GM12874 (cell line): ENCODE measurements at regions not wholly inside any gene's neighbourhood (a gene's known extent, or its start where the extent isn't known, plus 50 kb on each side); places are given as distances from the start of the nearest gene placed in this dataset.

ENCODE experiments used
- TF ChIP-seq, protein P1 (sequence below): IDR thresholded peaks from 2 replicates; pipeline ENCODE4 v1.5.1; 2011; ENCODE audit warnings: low read depth, mild to moderate bottlenecking, control low read depth, low read length, moderate library complexity; ENCODE audit not compliant: insufficient read depth

- TF ChIP-seq, protein P1, sequence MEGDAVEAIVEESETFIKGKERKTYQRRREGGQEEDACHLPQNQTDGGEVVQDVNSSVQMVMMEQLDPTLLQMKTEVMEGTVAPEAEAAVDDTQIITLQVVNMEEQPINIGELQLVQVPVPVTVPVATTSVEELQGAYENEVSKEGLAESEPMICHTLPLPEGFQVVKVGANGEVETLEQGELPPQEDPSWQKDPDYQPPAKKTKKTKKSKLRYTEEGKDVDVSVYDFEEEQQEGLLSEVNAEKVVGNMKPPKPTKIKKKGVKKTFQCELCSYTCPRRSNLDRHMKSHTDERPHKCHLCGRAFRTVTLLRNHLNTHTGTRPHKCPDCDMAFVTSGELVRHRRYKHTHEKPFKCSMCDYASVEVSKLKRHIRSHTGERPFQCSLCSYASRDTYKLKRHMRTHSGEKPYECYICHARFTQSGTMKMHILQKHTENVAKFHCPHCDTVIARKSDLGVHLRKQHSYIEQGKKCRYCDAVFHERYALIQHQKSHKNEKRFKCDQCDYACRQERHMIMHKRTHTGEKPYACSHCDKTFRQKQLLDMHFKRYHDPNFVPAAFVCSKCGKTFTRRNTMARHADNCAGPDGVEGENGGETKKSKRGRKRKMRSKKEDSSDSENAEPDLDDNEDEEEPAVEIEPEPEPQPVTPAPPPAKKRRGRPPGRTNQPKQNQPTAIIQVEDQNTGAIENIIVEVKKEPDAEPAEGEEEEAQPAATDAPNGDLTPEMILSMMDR: no peak
Observed at GRCh38 chr4:57614257-57614932, 504.2 kb upstream of the IGFBP7 start.

DNA sequence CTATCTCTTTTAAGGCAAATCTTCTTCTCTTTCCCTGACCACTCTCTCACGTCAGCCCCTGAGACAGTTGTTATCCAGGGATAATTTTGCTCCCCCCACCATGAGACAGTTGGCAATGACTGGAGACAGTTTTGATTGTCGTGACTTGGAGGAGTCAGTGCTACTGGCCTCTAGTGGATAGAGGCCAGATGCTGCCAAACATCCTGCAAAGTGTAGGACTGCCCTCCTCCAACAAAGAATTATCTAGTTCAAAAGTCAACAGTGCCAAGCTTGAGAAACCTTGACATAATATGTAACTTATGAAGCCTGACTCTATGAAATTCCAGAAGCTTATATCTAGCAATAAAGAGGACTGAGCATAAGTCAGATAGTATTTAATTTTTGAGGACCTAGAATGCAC is 502.1 kb upstream of the IGFBP7 start:
- TF ChIP-seq, protein P1: no peak

DNA sequence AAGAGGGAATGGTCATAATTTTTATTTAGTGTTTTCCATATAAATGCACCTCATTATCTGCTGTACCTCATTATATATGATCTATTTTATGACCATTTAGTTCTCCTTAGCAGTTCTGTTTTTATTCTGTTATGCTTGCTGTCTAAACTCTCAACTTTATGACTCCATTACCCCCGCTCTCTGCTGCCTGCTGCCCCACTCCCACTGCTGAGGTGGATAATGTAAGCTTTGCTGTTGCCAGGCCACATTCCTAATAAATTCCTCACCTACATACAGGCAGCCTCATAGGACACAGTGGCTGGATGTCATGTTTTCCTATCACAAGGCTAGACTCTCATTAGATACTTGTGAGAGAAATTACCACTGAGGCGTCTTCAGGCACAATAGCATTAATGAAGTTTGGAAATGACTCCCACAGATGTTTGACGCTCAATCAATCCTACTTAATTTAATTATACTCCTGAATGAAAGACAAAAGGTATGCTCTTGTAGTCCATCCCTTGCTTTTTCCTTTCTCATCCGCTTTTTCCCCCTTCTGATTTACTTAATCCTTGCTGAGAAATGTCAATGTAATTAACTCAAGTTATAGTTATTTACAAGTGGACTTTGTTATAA is 497.5 kb upstream of the IGFBP7 start:
- TF ChIP-seq, protein P1: no peak

DNA sequence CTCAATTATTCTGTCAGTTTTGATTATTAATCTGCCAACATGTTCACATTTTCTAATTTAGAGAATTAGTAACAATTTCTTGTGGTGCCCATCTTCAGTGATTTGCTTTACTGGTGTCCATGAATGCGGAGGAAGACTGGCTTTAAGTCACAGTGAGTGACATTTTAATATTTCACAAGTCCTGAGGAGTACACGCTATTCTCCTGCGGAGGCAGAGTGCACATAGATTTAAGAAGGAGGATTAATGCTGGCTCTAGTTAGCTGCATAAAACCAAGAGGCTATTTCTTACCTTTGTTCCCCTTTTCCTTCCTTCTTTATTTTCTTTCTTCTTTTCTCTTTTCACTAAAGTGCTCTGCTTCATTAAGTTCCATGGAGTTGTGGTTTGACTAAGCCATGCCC is 495.2 kb upstream of the IGFBP7 start:
- TF ChIP-seq, protein P1: no peak

DNA sequence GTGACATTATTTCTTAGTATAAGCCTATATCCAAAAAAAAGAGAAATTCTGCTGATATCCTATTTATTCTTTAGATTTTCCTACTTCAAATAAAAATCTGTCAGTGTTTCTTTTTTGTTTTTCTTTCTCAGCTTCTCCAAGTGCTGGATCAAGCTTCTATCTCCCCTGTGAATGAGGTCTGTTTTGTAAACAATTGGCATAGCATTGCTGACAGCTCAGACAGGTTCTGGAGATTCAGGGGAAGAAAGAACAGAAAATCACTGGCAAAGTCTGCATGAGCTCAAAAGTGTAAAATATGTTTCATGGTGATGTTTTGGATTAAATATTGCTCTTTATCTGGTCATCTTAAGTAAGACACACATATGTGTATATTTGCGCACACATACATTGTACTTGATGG is 492.0 kb upstream of the IGFBP7 start:
- TF ChIP-seq, protein P1: no peak

- TF ChIP-seq, protein P1: no peak
Observed at GRCh38 chr4:57591073-57591472, 480.9 kb upstream of the IGFBP7 start.

DNA sequence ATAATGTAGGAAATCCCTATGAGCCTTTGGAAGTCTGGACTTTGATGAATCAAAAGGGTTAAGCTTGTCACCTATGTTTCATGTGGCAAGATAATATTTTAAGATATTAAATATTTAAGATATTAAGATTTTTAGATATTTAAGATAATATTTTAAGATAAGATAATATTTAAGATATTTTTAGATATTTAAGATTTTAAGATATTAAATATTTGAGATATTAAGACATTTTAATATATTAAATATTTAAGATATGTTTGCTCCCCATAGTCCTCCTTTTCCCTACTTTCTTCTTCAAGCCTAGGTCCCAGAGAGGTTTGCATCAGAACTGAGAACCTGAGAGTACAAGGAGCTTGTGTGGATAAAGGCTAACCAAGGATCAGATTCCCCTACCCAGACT is 478.4 kb upstream of the IGFBP7 start:
- TF ChIP-seq, protein P1: no peak
